HG03571 (cell line): ENCODE measurements at regions not wholly inside any gene's neighbourhood (a gene's known extent, or its start where the extent isn't known, plus 50 kb on each side); places are given as distances from the start of the nearest gene placed in this dataset.
"Not testable (repeated sequence)": the region's sequence is repeated elsewhere in the genome, so short reads cannot be mapped to it uniquely, and the experiment has no call there.

ENCODE experiments used
- ATAC-seq: cut with Tn5 transposase; IDR thresholded peaks from one replicate; pipeline ENCODE4 v1.9.1; 2021; ENCODE audit not compliant: unreplicated experiment

GRCh38 chr4:117664706-117665444 lies 369.4 kb upstream of the NDST3 start:
- no peak for ATAC-seq

- ATAC-seq: no peak
These were observed 358.1 kb upstream of the NDST3 start for GRCh38 chr4:117676153-117676552.

- ATAC-seq: no peak
These were observed 355.4 kb upstream of the NDST3 start for GRCh38 chr4:117678861-117679260.

DNA sequence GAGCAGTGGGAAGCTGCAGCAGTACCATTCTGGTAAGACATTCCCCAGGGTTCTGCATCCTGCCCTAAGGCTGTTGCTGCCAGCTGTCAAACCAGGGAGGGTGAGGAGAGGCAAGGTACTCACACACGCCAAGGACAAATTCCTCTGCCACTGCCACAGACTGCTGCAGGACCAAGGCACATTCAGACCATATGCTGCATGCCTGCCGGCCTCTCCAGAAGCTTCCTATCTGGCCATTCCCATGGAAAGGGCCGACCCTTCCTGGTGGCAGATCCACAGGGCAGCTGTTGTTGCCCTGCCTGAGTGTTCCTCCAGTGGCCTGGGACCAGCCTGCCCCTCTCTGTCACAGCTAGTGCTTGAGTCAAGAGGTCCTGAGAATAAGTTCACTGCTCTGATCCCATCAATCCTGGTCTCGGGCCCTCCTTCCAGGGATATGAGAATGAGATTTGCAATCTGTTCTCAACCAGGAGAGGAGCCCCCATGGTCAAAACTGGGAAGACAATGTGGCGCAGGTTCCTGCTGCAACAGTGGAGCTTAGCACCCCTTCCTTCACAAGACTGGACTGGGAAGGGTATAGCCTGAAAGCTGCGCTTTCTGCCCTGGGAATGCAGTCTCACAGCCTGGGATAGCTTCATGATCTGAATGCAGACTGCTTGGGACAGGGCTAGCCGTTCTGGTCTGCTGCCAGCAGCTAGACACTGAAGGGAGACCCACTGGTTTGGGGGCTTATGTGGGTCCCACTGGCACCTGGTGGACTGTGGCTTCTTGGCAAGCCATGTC lies 342.5 kb upstream of the NDST3 start:
- no peak for ATAC-seq

- no peak for ATAC-seq
These were observed 341.7 kb upstream of the NDST3 start for GRCh38 chr4:117692538-117692937.

DNA sequence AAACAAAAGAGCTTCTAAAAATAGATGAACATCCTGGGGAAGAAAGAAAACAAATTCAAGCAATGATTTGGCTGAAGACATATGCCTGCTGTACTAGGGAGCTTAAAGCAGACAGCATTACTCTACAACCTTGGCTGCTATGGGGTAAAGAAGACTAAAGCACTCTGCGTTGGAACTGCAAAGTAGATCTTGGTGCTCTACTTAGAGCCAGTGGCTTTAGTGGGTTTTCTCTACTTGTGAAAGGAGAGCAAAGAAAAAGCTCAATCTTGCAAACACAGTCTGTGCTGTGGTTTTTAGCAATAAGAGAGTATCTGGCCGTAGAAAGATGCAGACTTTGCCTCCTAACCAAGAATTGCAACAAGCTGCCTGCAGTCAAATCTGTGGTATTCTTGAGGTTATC lies 334.7 kb upstream of the NDST3 start:
- ATAC-seq: no peak

GRCh38 chr4:117700111-117700892 lies 334.0 kb upstream of the NDST3 start:
- no peak for ATAC-seq

- ATAC-seq: no peak
These were observed 331.9 kb upstream of the NDST3 start for GRCh38 chr4:117702353-117702752.

DNA sequence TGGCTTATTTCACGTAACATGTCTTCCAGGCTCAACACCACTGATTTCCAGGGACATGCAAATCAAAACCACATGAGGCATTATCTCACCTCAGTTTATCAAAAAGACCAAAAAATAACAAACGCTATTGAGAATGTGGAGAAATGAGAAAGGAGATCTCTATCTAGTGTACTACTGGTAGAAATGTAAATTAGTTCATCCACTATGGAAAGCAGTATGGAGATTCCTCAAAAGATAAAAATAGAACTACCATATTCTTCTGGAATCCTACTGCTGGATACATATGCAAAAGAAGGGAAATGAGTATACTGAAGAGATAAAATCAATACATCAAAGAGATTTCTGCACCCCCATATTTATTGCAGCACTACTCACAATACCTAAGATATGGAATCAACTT lies 329.6 kb upstream of the NDST3 start:
- ATAC-seq: no peak

DNA sequence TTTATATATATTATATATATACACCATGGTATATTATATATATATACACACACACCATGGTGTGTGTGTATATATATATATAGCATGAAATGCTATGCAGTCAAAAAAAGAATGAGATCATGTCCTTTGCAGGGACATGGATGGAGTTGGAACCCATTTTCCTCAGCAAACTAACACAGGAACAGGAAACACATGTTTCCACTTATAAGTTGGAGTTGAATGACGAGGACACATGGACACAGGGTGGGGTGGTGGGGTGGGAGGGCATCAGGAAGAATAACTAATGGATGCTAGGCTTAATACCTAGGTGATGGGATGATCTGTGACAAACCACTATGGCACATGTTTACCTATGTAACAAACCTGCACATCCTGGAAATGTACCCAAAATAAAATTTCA lies 293.6 kb upstream of the NDST3 start:
- no peak for ATAC-seq

DNA sequence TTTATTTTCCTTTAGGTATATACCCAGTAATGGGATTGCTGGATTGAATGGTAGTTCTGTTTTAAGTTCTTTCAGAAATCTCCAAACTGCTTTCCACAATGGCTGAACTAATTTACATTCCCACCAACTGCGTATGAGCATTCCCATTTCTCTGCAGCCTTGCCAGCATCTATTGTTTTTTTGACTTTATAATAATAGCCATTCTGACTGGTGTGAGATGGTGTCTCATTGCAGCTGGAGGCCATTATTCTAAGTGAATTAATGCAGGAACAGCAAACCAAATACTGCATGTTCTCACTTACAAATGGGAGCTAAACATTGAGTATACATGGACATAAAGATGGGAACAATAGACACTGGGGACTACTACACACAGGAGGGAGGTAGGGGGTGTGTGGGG lies 288.9 kb upstream of the NDST3 start:
- not testable (repeated sequence) for ATAC-seq

GRCh38 chr4:117755438-117755837 lies 278.8 kb upstream of the NDST3 start:
- no peak for ATAC-seq

DNA sequence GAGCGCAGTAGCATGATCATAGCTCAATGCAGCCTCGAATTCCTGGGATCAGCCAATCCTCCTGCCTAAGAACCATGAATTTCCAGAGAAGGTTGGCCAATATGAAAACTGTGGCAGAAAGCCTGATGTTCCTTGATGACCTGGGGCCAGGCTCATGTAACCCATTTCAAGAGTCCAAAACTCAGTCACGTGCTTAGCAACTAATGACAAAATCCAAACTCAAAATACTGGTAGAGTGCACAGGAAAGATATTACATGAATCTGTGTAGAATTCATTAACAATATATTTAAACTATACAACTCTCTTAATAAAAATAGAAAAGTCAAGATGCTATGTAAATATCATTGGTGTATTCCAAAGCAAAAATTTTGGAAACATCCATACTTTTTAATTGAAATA lies 265.7 kb upstream of the NDST3 start:
- ATAC-seq: no peak

- ATAC-seq: no peak
These were observed 263.8 kb upstream of the NDST3 start for GRCh38 chr4:117770269-117771102.

- ATAC-seq: no peak
These were observed 262.5 kb upstream of the NDST3 start for GRCh38 chr4:117771647-117772337.

DNA sequence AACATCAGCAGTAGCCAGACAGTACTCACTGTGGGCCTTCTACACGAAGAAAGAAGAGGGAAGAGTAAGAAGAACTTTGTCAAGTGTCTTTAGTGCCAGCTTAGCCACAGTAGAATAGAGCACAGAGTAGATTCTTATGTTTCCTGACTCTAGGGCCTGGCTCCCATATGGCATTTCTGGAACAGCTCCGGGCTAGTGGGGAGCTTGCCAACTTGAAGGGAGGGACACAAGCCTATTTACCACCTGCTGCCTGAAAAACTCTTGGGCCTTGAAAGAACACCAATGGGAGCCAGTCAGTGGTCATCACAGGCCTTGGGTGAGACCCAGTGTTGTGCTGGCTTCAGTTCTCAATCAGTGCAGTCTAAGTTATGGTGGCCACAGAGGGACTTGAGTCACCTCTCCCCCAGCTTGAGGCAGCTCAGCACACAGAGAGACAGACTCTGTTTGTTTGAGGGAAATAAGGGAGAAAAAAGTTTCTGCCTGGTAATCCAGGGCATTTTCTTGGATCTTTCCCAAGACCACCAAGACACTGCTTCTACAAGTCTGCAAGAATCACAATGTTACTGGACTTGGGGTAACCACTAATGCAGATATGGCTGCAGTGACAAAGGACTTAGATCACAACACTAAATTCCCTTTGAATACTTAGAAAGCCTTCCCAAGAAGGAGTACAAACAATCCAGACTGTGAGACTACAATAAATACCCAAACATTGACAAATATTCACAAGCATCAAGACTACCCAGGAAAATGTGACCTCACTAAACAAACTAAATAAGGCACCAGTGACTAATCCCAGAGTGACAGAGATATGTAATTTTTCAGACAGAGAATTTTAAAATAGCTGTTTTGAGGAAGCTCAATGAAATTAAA lies 261.0 kb upstream of the NDST3 start:
- ATAC-seq: no peak

- no peak for ATAC-seq
These were observed 256.6 kb upstream of the NDST3 start for GRCh38 chr4:117777721-117778120.

DNA sequence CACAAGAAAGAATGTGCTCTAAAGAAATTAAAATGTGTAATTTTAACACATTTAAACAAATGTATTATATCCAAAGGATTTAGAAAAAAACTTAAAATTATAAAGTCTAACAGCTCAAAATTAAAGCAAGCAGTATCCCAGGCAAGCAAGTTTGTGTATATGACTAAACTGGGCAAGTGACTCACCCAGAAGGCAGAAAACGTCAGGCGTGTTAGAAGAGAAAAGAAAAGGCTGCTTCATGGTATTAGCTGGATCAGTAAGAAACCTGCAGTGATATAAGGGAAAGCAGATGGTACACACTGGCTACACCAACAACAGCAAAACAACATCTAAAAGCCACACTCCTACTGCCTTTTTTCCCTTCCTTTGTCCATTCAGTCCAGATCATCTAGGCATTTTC lies 250.6 kb upstream of the NDST3 start:
- ATAC-seq: no peak

- ATAC-seq: no peak
These were observed 250.0 kb upstream of the NDST3 start for GRCh38 chr4:117784266-117784665.
